Vagina (tissue), 2 donors: ENCODE measurements at regions not wholly inside any gene's neighbourhood (a gene's known extent, or its start where the extent isn't known, plus 50 kb on each side); places are given as distances from the start of the nearest gene placed in this dataset.
"Not testable (repeated sequence)": the region's sequence is repeated elsewhere in the genome, so short reads cannot be mapped to it uniquely, and the experiment has no call there.

Source experiments
- DNase-seq, 2 donors: peaks; one replicate each; pipeline ENCODE4 v3.0.0-alpha.2; 2017; ENCODE audit errors: extremely low spot score in 2 of 2
- H3K27ac ChIP-seq: fragments of 200-600 bp; sonication (generic); one replicate; pipeline ENCODE4 v1.5.1; 2019
- H3K27me3 ChIP-seq: fragments of 200-600 bp; sonication (generic); one replicate; pipeline ENCODE4 v1.5.1; 2019
- H3K36me3 ChIP-seq, 2 donors: fragments of 200-600 bp; sonication (generic); one replicate each; pipeline ENCODE4 v1.5.1; 2017 to 2019
- H3K4me1 ChIP-seq: fragments of 200-600 bp; sonication (generic); one replicate; pipeline ENCODE4 v1.5.1; 2019
- H3K4me3 ChIP-seq, 2 donors: fragments of 200-600 bp; sonication (generic); 1 replicate in 1 of 2; 2 replicates in 1 of 2; pipeline ENCODE4 v1.5.1; 2016 to 2019
- H3K9me3 ChIP-seq: fragments of 200-600 bp; sonication (generic); one replicate; pipeline ENCODE4 v1.5.1; 2019
- POLR2A ChIP-seq, 2 donors: fragments of 450-650 bp; IDR thresholded peaks; one replicate each; pipeline ENCODE4 v1.6.1; 2017; ENCODE audit warnings: antibody characterized with exemption in 2 of 2, mild to moderate bottlenecking in 2 of 2, moderate library complexity in 2 of 2
- POLR2AphosphoS5 ChIP-seq, 2 donors: sonication (generic); formaldehyde crosslinking; IDR thresholded peaks; one replicate each; pipeline ENCODE4 v1.9.0; 2017; ENCODE audit warnings: antibody characterized with exemption in 2 of 2, mild to moderate bottlenecking in 2 of 2, low read depth in 1 of 2; ENCODE audit not compliant: insufficient read depth in 1 of 2
- intact Hi-C: fragments of 100-400 bp; cut with DNase I; formaldehyde crosslinking; loops from one replicate; pipeline ENCODE4 v1.15.1; 2023
- TF ChIP-seq, protein P1 (sequence below), 3 experiments: fragments of 450-650 bp in 2 of 3; fragments of 200-600 bp in 1 of 3; sonication (generic) in 1 of 3; IDR thresholded peaks; one replicate each; pipeline ENCODE4 v1.5.1; 2017 to 2019; ENCODE audit warnings: antibody characterized with exemption in 3 of 3, mild to moderate bottlenecking in 2 of 3, moderate library complexity in 2 of 3

DNA sequence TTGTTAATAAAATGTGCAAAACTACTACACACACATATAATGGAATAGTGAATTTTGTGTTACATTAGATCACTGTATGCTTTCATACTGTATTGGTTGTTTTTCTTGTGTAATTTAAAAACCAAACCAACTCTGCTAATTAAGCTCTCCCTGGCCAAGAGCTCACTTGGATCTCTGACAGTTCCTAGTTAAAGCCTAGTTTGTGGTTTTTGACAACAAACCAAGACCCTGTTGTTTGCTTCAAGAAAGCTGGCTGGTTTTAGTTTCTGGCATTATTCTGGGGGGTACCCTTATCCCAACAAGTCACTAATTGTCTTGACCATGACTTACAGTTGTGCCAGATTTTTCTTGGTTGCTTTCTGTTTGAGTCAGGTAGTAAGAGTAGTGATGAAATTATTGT lies 121.4 kb upstream of the CXorf66 start:
- DNase-seq = no peak
- no peaks in the 10 kb centered on the region for H3K36me3 ChIP-seq
- intact Hi-C loops = no loop called here
- no peak overlapping the region for H3K27ac ChIP-seq
- no peaks in the 10 kb centered on the region for H3K27me3 ChIP-seq
- H3K4me3 ChIP-seq = no peak overlapping the region
- H3K4me1 ChIP-seq = no peaks in the 10 kb centered on the region
- TF ChIP-seq POLR2A (IDR thresholded peaks at IDR 0.05) (no peak), POLR2AphosphoS5 (IDR thresholded peaks at IDR 0.05; ENCODE audit: insufficient read depth in 1 of 2, low read depth in 1 of 2) (no peak)
- TF ChIP-seq, protein P1, sequence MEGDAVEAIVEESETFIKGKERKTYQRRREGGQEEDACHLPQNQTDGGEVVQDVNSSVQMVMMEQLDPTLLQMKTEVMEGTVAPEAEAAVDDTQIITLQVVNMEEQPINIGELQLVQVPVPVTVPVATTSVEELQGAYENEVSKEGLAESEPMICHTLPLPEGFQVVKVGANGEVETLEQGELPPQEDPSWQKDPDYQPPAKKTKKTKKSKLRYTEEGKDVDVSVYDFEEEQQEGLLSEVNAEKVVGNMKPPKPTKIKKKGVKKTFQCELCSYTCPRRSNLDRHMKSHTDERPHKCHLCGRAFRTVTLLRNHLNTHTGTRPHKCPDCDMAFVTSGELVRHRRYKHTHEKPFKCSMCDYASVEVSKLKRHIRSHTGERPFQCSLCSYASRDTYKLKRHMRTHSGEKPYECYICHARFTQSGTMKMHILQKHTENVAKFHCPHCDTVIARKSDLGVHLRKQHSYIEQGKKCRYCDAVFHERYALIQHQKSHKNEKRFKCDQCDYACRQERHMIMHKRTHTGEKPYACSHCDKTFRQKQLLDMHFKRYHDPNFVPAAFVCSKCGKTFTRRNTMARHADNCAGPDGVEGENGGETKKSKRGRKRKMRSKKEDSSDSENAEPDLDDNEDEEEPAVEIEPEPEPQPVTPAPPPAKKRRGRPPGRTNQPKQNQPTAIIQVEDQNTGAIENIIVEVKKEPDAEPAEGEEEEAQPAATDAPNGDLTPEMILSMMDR (IDR thresholded peaks at IDR 0.05) = no peak
- H3K9me3 ChIP-seq = no peaks in the 10 kb centered on the region

DNA sequence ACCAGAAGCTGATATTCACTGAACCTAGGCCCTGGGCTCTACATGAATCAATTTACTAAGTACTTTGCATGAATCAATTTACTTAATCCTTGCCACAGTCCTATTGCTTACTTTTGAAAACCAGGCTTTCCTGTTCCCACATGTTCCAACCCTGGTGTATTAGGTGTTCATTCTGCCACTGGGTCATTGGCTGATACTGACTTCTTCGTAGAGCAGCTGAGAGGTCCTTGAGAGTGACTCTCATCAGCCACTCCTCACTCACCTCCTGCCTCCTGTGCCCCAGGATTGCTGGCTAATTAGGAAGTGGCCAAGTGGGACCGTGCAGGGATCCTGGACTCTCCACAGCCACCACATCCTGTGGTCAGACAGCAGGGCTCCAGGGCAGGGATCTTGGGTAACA lies 109.5 kb upstream of the CXorf66 start:
- H3K27me3 ChIP-seq, H3K27ac ChIP-seq, DNase-seq, H3K36me3 ChIP-seq, H3K4me3 ChIP-seq, H3K4me1 ChIP-seq, H3K9me3 ChIP-seq: not testable (repeated sequence)
- intact Hi-C loops = loop anchor here (5.0 kb wide), 1 partner anchor 62 kb away; no protein-coding TSS in a partner anchor

DNA sequence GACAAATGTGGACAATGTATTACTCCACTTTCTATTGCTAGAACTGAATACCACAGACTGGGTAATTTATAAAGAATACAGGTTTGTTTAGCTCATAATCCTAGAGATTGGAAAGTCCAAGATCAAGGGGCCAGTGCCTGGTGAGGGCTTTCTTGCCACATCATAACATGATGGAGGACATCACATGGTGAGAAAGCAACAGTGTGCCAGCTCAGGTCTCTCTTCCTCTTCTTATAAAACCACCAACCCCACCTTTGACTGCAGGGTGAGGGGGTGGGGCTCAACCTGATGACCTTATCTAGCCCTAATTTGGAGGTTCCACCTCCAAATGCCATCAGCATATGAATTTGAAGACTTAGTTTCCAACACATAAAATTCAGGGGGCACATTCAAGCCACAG lies 105.7 kb upstream of the CXorf66 start:
- no peaks in the 10 kb centered on the region for H3K36me3 ChIP-seq
- intact Hi-C loops = loop anchor here (5.0 kb wide), 1 partner anchor 66 kb away; no protein-coding TSS in a partner anchor
- no peaks in the 10 kb centered on the region for H3K27me3 ChIP-seq
- H3K4me3 ChIP-seq = no peak overlapping the region
- no peak overlapping the region for H3K27ac ChIP-seq
- no peak for DNase-seq
- TF ChIP-seq POLR2AphosphoS5 (IDR thresholded peaks at IDR 0.05; ENCODE audit: insufficient read depth in 1 of 2, low read depth in 1 of 2) (no peak), POLR2A (IDR thresholded peaks at IDR 0.05) (no peak)
- TF ChIP-seq, protein P1 (IDR thresholded peaks at IDR 0.05) = no peak
- no peaks in the 10 kb centered on the region for H3K4me1 ChIP-seq
- H3K9me3 ChIP-seq = no peaks in the 10 kb centered on the region

DNA sequence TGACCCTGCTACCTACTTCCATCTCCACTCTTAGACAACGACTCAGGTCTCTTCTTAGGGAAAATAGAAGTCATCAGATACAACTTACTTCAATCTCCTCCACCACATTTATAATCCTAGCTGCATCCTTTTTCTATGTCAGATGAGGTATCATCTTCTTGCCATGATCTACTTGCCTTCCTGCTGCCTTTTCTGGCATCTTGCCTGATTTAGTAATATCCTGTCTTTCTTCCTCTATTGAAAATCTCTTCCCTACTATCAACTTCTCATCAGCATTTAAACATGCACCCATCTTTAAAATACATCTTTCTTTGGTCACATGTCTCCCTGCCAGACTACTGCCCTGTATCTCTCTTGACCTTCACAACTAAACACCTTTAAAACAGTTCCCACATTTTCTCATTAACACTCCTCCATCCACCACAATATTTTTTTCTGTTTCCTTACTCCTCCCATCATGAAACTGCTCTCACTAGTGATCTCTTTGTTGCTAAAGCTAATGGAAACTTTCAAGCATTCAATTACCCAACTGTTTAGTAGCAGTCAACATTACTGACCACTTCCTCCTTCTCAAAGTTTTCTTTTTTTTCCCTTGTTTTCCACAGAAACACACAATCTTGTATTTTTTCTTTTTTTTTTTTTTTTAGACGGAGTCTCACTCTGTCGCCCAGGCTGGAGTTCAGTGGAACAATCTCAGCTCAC lies 100.8 kb upstream of the CXorf66 start:
- H3K9me3 ChIP-seq = no peaks in the 10 kb centered on the region
- no peaks in the 10 kb centered on the region for H3K36me3 ChIP-seq
- DNase-seq = no peak
- no peaks in the 10 kb centered on the region for H3K27me3 ChIP-seq
- H3K4me1 ChIP-seq = no peaks in the 10 kb centered on the region
- intact Hi-C loops = no loop called here
- no peak overlapping the region for H3K4me3 ChIP-seq
- no peak for TF ChIP-seq POLR2A (IDR thresholded peaks at IDR 0.05)
- TF ChIP-seq, protein P1 (IDR thresholded peaks at IDR 0.05) = no peak
- no peak overlapping the region for H3K27ac ChIP-seq

DNA sequence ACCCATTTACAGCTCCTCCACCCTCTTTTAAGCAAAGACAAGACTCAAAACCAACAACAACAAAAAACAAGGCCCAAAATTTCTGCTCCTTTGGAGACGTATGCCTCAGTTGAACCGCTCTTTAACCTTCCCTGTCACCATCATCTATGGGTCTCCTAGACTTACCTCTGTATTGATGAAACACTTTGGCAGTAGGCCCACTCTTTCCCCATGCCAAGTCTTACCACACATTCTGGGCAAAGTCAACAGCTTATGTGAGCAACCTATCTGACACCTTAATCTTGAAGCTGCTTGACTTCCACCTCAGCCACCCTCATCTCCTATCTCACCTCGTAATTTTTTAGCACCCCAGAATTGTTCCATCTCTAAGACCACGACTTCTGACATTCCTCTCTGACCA lies 99.7 kb upstream of the CXorf66 start:
- H3K9me3 ChIP-seq = no peaks in the 10 kb centered on the region
- DNase-seq = no peak
- intact Hi-C loops = no loop called here
- no peaks in the 10 kb centered on the region for H3K27me3 ChIP-seq
- no peak overlapping the region for H3K4me3 ChIP-seq
- H3K27ac ChIP-seq = no peak overlapping the region
- H3K36me3 ChIP-seq = no peaks in the 10 kb centered on the region
- no peaks in the 10 kb centered on the region for H3K4me1 ChIP-seq
- TF ChIP-seq POLR2A (IDR thresholded peaks at IDR 0.05) (no peak), POLR2AphosphoS5 (IDR thresholded peaks at IDR 0.05; ENCODE audit: insufficient read depth in 1 of 2, low read depth in 1 of 2) (no peak)
- TF ChIP-seq, protein P1 (IDR thresholded peaks at IDR 0.05) = no peak
